ENCODE measurements at regions not wholly inside any gene's neighbourhood (a gene's known extent, or its start where the extent isn't known, plus 50 kb on each side); places are given as distances from the start of the nearest gene placed in this dataset.
"Not testable (repeated sequence)": the region's sequence is repeated elsewhere in the genome, so short reads cannot be mapped to it uniquely, and the experiment has no call there.

- DNase-seq = not testable (repeated sequence)
Observed at GRCh38 chr7:66458991-66459390, 169.7 kb upstream of the KCTD7 start.

- DNase-seq = not testable (repeated sequence)
Observed at GRCh38 chr7:66459783-66460413, 168.8 kb upstream of the KCTD7 start.

GRCh38 chr7:66460921-66461361 lies 167.7 kb upstream of the KCTD7 start:
- no peak for DNase-seq

GRCh38 chr7:66461397-66461796 lies 167.3 kb upstream of the KCTD7 start:
- DNase-seq = not testable (repeated sequence)

- not testable (repeated sequence) for DNase-seq
Observed at GRCh38 chr7:66462831-66463230, 165.8 kb upstream of the KCTD7 start.

GRCh38 chr7:66464059-66464458 lies 164.6 kb upstream of the KCTD7 start:
- DNase-seq = no peak

GRCh38 chr7:66466081-66466600 lies 162.5 kb upstream of the KCTD7 start:
- no peak for DNase-seq

- no peak for DNase-seq
Observed at GRCh38 chr7:66467887-66468286, 160.8 kb upstream of the KCTD7 start.

GRCh38 chr7:66473064-66473463 lies 155.6 kb upstream of the KCTD7 start:
- not testable (repeated sequence) for DNase-seq

GRCh38 chr7:66474441-66474840 lies 154.2 kb upstream of the KCTD7 start:
- DNase-seq = no peak

GRCh38 chr7:66476056-66476455 lies 152.6 kb upstream of the KCTD7 start:
- not testable (repeated sequence) for DNase-seq

GRCh38 chr7:66477822-66478397 lies 150.8 kb upstream of the KCTD7 start:
- DNase-seq = not testable (repeated sequence)

- DNase-seq = not testable (repeated sequence)
Observed at GRCh38 chr7:66481229-66481628, 147.5 kb upstream of the KCTD7 start.

- not testable (repeated sequence) for DNase-seq
Observed at GRCh38 chr7:66489065-66489464, 139.6 kb upstream of the KCTD7 start.

GRCh38 chr7:66489741-66490140 lies 138.9 kb upstream of the KCTD7 start:
- not testable (repeated sequence) for DNase-seq

- not testable (repeated sequence) for DNase-seq
Observed at GRCh38 chr7:66490979-66491378, 137.7 kb upstream of the KCTD7 start.

GRCh38 chr7:66492405-66492804 lies 136.3 kb upstream of the KCTD7 start:
- DNase-seq = not testable (repeated sequence)

- peak; percentile 97 for DNase-seq
Observed at GRCh38 chr7:66493235-66494205, 135.2 kb upstream of the KCTD7 start.

GRCh38 chr7:66497346-66497745 lies 131.3 kb upstream of the KCTD7 start:
- DNase-seq = no peak

- no peak for DNase-seq
Observed at GRCh38 chr7:66500087-66500486, 128.6 kb upstream of the KCTD7 start.

- no peak for DNase-seq
Observed at GRCh38 chr7:66502230-66503035, 126.2 kb upstream of the KCTD7 start.

GRCh38 chr7:66503036-66503370 lies 125.7 kb upstream of the KCTD7 start:
- no peak for DNase-seq

Data from central memory CD4-positive, alpha-beta T cell (primary cell).